SK-N-MC (cell line): ENCODE measurements at regions not wholly inside any gene's neighbourhood (a gene's known extent, or its start where the extent isn't known, plus 50 kb on each side); places are given as distances from the start of the nearest gene placed in this dataset.

Source experiments
- EZH2 ChIP-seq: fragments of 200-600 bp; sonication (generic); IDR thresholded peaks from one replicate; pipeline ENCODE4 v1.6.1; 2017; ENCODE audit warnings: antibody characterized with exemption
- POLR2AphosphoS5 ChIP-seq: IDR thresholded peaks from 2 replicates; pipeline ENCODE4 v1.6.1; 2012; ENCODE audit warnings: mild to moderate bottlenecking, low read depth, low read length, borderline replicate concordance

DNA sequence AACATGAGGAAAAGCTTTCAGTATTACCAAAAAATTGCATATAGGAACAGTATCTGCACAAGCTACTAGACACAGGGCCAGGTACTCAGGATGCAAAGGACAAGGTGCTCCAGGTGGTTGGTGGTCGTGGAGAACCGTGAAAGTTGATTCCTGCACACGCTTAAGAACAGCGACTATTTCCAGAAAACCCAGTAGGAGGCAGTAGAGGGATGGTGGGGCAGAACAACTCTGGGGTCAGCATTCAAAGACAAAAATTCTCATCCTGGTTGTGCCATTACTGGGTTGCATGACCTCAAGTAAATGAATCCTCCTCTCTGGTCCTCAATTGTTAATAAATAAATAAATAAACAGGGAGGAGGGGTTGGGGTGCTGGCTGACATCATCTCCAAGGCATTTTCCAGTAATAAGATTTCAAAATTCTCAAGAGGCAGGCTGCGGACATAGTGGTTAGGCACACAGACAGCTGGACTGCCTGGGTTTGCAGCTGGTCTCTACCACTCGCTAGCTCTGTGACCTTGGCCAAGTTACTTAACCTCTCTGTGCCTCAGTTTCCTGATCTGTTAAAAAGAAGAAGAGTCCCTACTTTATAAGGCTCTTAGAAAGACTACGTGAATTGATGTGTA is 89.6 kb downstream of the ISX start:
- TF ChIP-seq POLR2AphosphoS5 (no peak), EZH2 (no peak)
